ENCODE measurements at regions not wholly inside any gene's neighbourhood (a gene's known extent, or its start where the extent isn't known, plus 50 kb on each side); places are given as distances from the start of the nearest gene placed in this dataset.

GRCh38 chr2:128731994-128732650, 413.5 kb upstream of the HS6ST1 start:
- no peak for TF ChIP-seq CTCF (IDR thresholded peaks at IDR 0.05)
- DNase-seq: no peak
- no peak for ATAC-seq
- Histone ChIP-seq H3K4me1 (peaks cover 4 to 45% of the 10 kb centered on the region in 2 donors), H3K27ac (no peak overlapping the region), H3K27me3 (peaks cover 0 to 39% of the 10 kb centered on the region in 2 donors), H3K36me3 (no peaks in the 10 kb centered on the region), H3K4me3 (no peak overlapping the region), H3K9me3 (peaks cover 0 to 6% of the 10 kb centered on the region in 2 donors)
- intact Hi-C loops (cut with DNase I): no loop called here

- ATAC-seq (peak; percentile 20), DNase-seq (peak in 2 of 4 donors; percentile 69 to 84)
- no peak for TF ChIP-seq CTCF (IDR thresholded peaks at IDR 0.05)
- Histone ChIP-seq H3K36me3 (no peaks in the 10 kb centered on the region), H3K4me1 (peaks cover 4 to 46% of the 10 kb centered on the region in 2 donors), H3K27me3 (peaks cover 0 to 43% of the 10 kb centered on the region in 2 donors), H3K27ac (peak overlapping the region in 1 of 2 donors; percentile 48), H3K4me3 (no peak overlapping the region), H3K9me3 (peaks cover 0 to 6% of the 10 kb centered on the region in 2 donors)
- intact Hi-C loops (cut with DNase I): no loop called here
Observed at GRCh38 chr2:128732976-128733431, 414.3 kb upstream of the HS6ST1 start.

- peaks cover 0 to 6% of the 10 kb centered on the region in 2 donors for H3K9me3 ChIP-seq
- DNase-seq (no peak), ATAC-seq (no peak)
- intact Hi-C loops (cut with DNase I): no loop called here
- H3K36me3 ChIP-seq: no peaks in the 10 kb centered on the region
- H3K27ac ChIP-seq: peak overlapping the region in 1 of 2 donors; percentile 48
- peaks cover 0 to 43% of the 10 kb centered on the region in 2 donors for H3K27me3 ChIP-seq
- no peak for TF ChIP-seq CTCF (IDR thresholded peaks at IDR 0.05)
- H3K4me1 ChIP-seq: peaks cover 4 to 46% of the 10 kb centered on the region in 2 donors
- H3K4me3 ChIP-seq: no peak overlapping the region
Observed at GRCh38 chr2:128733450-128733849, 414.8 kb upstream of the HS6ST1 start.

- H3K36me3 ChIP-seq: no peaks in the 10 kb centered on the region
- H3K27me3 ChIP-seq: peaks cover 0 to 43% of the 10 kb centered on the region in 2 donors
- H3K4me1 ChIP-seq: peaks cover 4 to 46% of the 10 kb centered on the region in 2 donors
- DNase-seq: peak in 2 of 4 donors; percentile 64 to 79
- no peak for TF ChIP-seq CTCF (IDR thresholded peaks at IDR 0.05)
- H3K4me3 ChIP-seq: no peak overlapping the region
- intact Hi-C loops (cut with DNase I): no loop called here
- H3K27ac ChIP-seq: peak overlapping the region in 1 of 2 donors; percentile 70
- H3K9me3 ChIP-seq: peaks cover 0 to 2% of the 10 kb centered on the region in 2 donors
- peak; percentile 52 for ATAC-seq
Observed at GRCh38 chr2:128734521-128735295, 416.0 kb upstream of the HS6ST1 start.
